HCT116 (cell line): ENCODE measurements at regions not wholly inside any gene's neighbourhood (a gene's known extent, or its start where the extent isn't known, plus 50 kb on each side); places are given as distances from the start of the nearest gene placed in this dataset.

ENCODE experiments used
- ATAC-seq: fragments of 200-7000 bp; cut with Tn5 transposase; 2 replicates; pipeline ENCODE4 v1.9.1; 2020; ENCODE audit warnings: mild to moderate bottlenecking, moderate library complexity
- BruUV-seq: library from RNA; stranded (reverse); fragments of 400-500 nt; replicated peaks from 2 replicates; lab custom pipeline; 2021; lab: Mats Ljungman, UMichigan
- CTCF ChIA-PET: fragments of 300-600 bp; sonication (Branson Sonifier 250); formaldehyde crosslinking; loops from one replicate; lab custom pipeline; 2021; ENCODE audit warnings: antibody characterized with exemption; lab: Charles Lee
- POLR2A ChIA-PET: fragments of 300-600, 350-600 bp; sonication (Branson Sonifier 250); formaldehyde crosslinking; loops from one replicate; lab custom pipeline; 2021; ENCODE audit warnings: antibody characterized with exemption; lab: Charles Lee
- RAD21 ChIA-PET, 2 experiments: fragments of 300-600 bp; sonication (Branson Sonifier 250); formaldehyde crosslinking; loops; one replicate each; lab custom pipeline; 2023; ENCODE audit warnings: low total read pairs in 2 of 2; ENCODE audit not compliant: uncharacterized antibody in 2 of 2, unreplicated experiment in 2 of 2, low non-redundant PET in 1 of 2; lab: Charles Lee
- DNase-seq: peaks from one replicate; pipeline ENCODE4 v3.0.0-alpha.2; 2010; ENCODE audit warnings: low read depth, low spot score
- H2AFZ ChIP-seq: fragments of 200-600 bp; shearing (Covaris generic), sonication (generic); 2 replicates; pipeline ENCODE4 v1.6.1; 2017; ENCODE audit warnings: low read depth, mixed run types, mixed read lengths, antibody characterized with exemption, low read length; ENCODE audit not compliant: poor library complexity, severe bottlenecking
- H3K27ac ChIP-seq: 2 replicates; pipeline ENCODE4 v1.5.1; 2012; ENCODE audit warnings: low read depth, low read length
- H3K27me3 ChIP-seq: fragments of 200-600 bp; sonication (generic); 2 replicates; pipeline ENCODE4 v1.6.1; 2016; ENCODE audit warnings: mixed run types, low read length, mixed read lengths; ENCODE audit not compliant: insufficient read depth
- H3K36me3 ChIP-seq, 2 experiments: fragments of 200-500 bp in 1 of 2; fragments of 200-600 bp in 1 of 2; sonication (Bioruptor generic) in 1 of 2; sonication (generic) in 1 of 2; 2 replicates each; pipeline versions ENCODE4 v1.5.1 to v1.6.1; 2014 to 2016; ENCODE audit warnings: low read length in 2 of 2, inconsistent platforms in 1 of 2, mixed read lengths in 1 of 2, mixed run types in 1 of 2; ENCODE audit not compliant: insufficient read depth in 2 of 2, control insufficient read depth in 1 of 2
- H3K4me1 ChIP-seq, 2 experiments: fragments of 200-600 bp in 1 of 2; sonication (generic) in 1 of 2; 2 replicates each; pipeline versions ENCODE4 v1.5.1 to v1.6.1; 2012 to 2017; ENCODE audit warnings: low read length in 2 of 2, inconsistent platforms in 1 of 2, mild to moderate bottlenecking in 1 of 2, mixed read lengths in 1 of 2, mixed run types in 1 of 2, moderate library complexity in 1 of 2; ENCODE audit not compliant: insufficient read depth in 2 of 2, control insufficient read depth in 1 of 2
- H3K4me2 ChIP-seq: fragments of 200-600 bp; sonication (generic); 2 replicates; pipeline ENCODE4 v1.6.1; 2017; ENCODE audit warnings: mixed run types, low read length, mixed read lengths
- H3K4me3 ChIP-seq, 2 experiments: fragments of 200-600 bp in 1 of 2; sonication (generic) in 1 of 2; replicated peaks in 1 of 2; 2 replicates each; pipeline ENCODE4 v1.5.1; 2011 to 2016; ENCODE audit warnings: low read length in 2 of 2, control low read depth in 1 of 2, low read depth in 1 of 2, mild to moderate bottlenecking in 1 of 2, mixed read lengths in 1 of 2, mixed run types in 1 of 2
- H3K79me2 ChIP-seq: fragments of 200-600 bp; sonication (generic); 2 replicates; pipeline ENCODE4 v1.6.1; 2017; ENCODE audit warnings: mild to moderate bottlenecking, mixed run types, low read length, moderate library complexity, mixed read lengths; ENCODE audit not compliant: insufficient read depth
- H3K9ac ChIP-seq: fragments of 200-600 bp; sonication (generic); 2 replicates; pipeline ENCODE4 v1.6.1; 2016; ENCODE audit warnings: low read length, mixed read lengths
- H3K9me2 ChIP-seq: fragments of 200-600 bp; sonication (generic), shearing (Covaris generic); 2 replicates; pipeline ENCODE4 v1.6.1; 2017; ENCODE audit warnings: mixed run types, mild to moderate bottlenecking, moderate library complexity; ENCODE audit not compliant: insufficient read depth
- H3K9me3 ChIP-seq, 2 experiments: fragments of 200-500 bp in 1 of 2; fragments of 200-600 bp in 1 of 2; sonication (Bioruptor generic) in 1 of 2; sonication (generic) in 1 of 2; 2 replicates each; pipeline ENCODE4 v1.6.1; 2014 to 2017; ENCODE audit warnings: low read length in 2 of 2, mixed read lengths in 2 of 2, inconsistent platforms in 1 of 2, low read depth in 1 of 2, mild to moderate bottlenecking in 1 of 2, mixed run types in 1 of 2, moderate library complexity in 1 of 2; ENCODE audit not compliant: control insufficient read depth in 1 of 2, insufficient read depth in 1 of 2
- H4K20me1 ChIP-seq: fragments of 200-600 bp; sonication (generic), shearing (Covaris generic); 2 replicates; pipeline ENCODE4 v1.6.1; 2017; ENCODE audit warnings: mixed run types, mild to moderate bottlenecking, moderate library complexity; ENCODE audit not compliant: insufficient read depth
- CBX3 ChIP-seq: IDR thresholded peaks from 2 replicates; pipeline ENCODE4 v1.6.1; 2012; ENCODE audit warnings: low read depth
- EGR1 ChIP-seq: IDR thresholded peaks from 2 replicates; pipeline ENCODE4 v1.6.1; 2012; ENCODE audit warnings: low read depth
- EZH2 ChIP-seq: fragments of 200-600 bp; sonication (generic); IDR thresholded peaks from 2 replicates; pipeline ENCODE4 v1.6.1; 2017; ENCODE audit warnings: antibody characterized with exemption, mixed run types
- EZH2phosphoT487 ChIP-seq: fragments of 200-600 bp; IDR thresholded peaks from 2 replicates; pipeline ENCODE4 v1.6.1; 2018; ENCODE audit warnings: antibody characterized with exemption, borderline replicate concordance
- FOSL1 ChIP-seq: IDR thresholded peaks from 2 replicates; pipeline ENCODE4 v1.6.1; 2012; ENCODE audit warnings: low read depth
- POLR2A ChIP-seq: IDR thresholded peaks from 2 replicates; pipeline ENCODE4 v1.7.0; 2011; ENCODE audit warnings: borderline replicate concordance; ENCODE audit not compliant: insufficient read depth, insufficient read length; ENCODE audit errors: extremely low read depth
- POLR2AphosphoS5 ChIP-seq: IDR thresholded peaks from 2 replicates; pipeline ENCODE4 v1.6.1; 2011; ENCODE audit warnings: mild to moderate bottlenecking, low read depth, low read length, moderate library complexity
- SRF ChIP-seq: IDR thresholded peaks from 2 replicates; pipeline ENCODE4 v1.6.1; 2012; ENCODE audit warnings: low read depth
- TCF7L2 ChIP-seq: IDR thresholded peaks from 2 replicates; pipeline ENCODE4 v1.7.0; 2011; ENCODE audit warnings: borderline replicate concordance, inconsistent platforms; ENCODE audit not compliant: insufficient read depth, insufficient read length; ENCODE audit errors: extremely low read depth
- ZFX ChIP-seq: fragments of 450-650 bp; IDR thresholded peaks from 2 replicates; pipeline ENCODE4 v1.6.1; 2017
- ZNF274 ChIP-seq: fragments of 200-500 bp; sonication (Bioruptor generic); IDR thresholded peaks from 2 replicates; pipeline ENCODE4 v1.6.1; 2014; ENCODE audit warnings: mild to moderate bottlenecking, low read depth, low read length, inconsistent platforms
- intact Hi-C: fragments of 100-400 bp; cut with micrococcal nuclease; formaldehyde crosslinking; loops from 2 replicates; pipeline ENCODE4 v1.10.0; 2022
- TF ChIP-seq, protein P1 (sequence below): IDR thresholded peaks from 2 replicates; pipeline ENCODE4 v1.6.1; 2012

GRCh38 chr16:85281181-85281580 is 168.9 kb upstream of the CIBAR2 start:
- Histone ChIP-seq H3K4me2 (no peak overlapping the region), H2AFZ (no peak overlapping the region), H3K27me3 (no peaks in the 10 kb centered on the region), H3K4me1 (no peaks in the 10 kb centered on the region), H3K4me3 (no peak overlapping the region), H4K20me1 (no peaks in the 10 kb centered on the region), H3K79me2 (no peaks in the 10 kb centered on the region), H3K9ac (no peak overlapping the region), H3K9me3 (no peaks in the 10 kb centered on the region), H3K9me2 (no peaks in the 10 kb centered on the region), H3K27ac (no peak overlapping the region)
- no peak for ATAC-seq
- RAD21 ChIA-PET: no interaction called here
- POLR2A ChIA-PET: no interaction called here
- no TSS peak for BruUV-seq
- no peak for DNase-seq
- CTCF ChIA-PET: interaction anchor here (1.4 kb wide), 1 partner anchor 16 kb away, joined by 4 read pairs; no protein-coding TSS in a partner anchor
- TF ChIP-seq FOSL1: no peak
- no peak for TF ChIP-seq TCF7L2
- TF ChIP-seq, protein P1, sequence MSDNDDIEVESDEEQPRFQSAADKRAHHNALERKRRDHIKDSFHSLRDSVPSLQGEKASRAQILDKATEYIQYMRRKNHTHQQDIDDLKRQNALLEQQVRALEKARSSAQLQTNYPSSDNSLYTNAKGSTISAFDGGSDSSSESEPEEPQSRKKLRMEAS: no peak
- TF ChIP-seq EGR1: no peak
- no peak for TF ChIP-seq EZH2phosphoT487
- no peak for TF ChIP-seq POLR2AphosphoS5
- no peak for TF ChIP-seq POLR2A
- no peak for TF ChIP-seq ZFX
- TF ChIP-seq, all 23 proteins: peak for 0
- H3K36me3 ChIP-seq: no peaks in the 10 kb centered on the region
- intact Hi-C loops: no loop called here

GRCh38 chr16:85282842-85283241 is 170.6 kb upstream of the CIBAR2 start:
- H4K20me1 ChIP-seq: no peaks in the 10 kb centered on the region
- POLR2A ChIA-PET: no interaction called here

More at GRCh38 chr16:85282842-85283241, 170.6 kb upstream of the CIBAR2 start:
- Histone ChIP-seq H3K27me3 (no peaks in the 10 kb centered on the region), H3K36me3 (no peaks in the 10 kb centered on the region), H3K27ac (no peak overlapping the region), H2AFZ (no peak overlapping the region), H3K4me3 (no peak overlapping the region), H3K4me1 (no peaks in the 10 kb centered on the region), H3K9me3 (no peaks in the 10 kb centered on the region), H3K9ac (no peak overlapping the region), H3K4me2 (no peak overlapping the region), H3K79me2 (no peaks in the 10 kb centered on the region), H3K9me2 (no peaks in the 10 kb centered on the region)
- BruUV-seq: no TSS peak
- TF ChIP-seq CBX3 (no peak), EZH2 (no peak), SRF (no peak), ZNF274 (no peak)
- TF ChIP-seq, protein P1: no peak
- intact Hi-C loops: no loop called here
- ATAC-seq (no peak), DNase-seq (no peak)
- ChIA-PET RAD21 (no interaction called here), CTCF (no interaction called here)
